HG02852 (cell line): ENCODE measurements at regions not wholly inside any gene's neighbourhood (a gene's known extent, or its start where the extent isn't known, plus 50 kb on each side); places are given as distances from the start of the nearest gene placed in this dataset.
"Not testable (repeated sequence)": the region's sequence is repeated elsewhere in the genome, so short reads cannot be mapped to it uniquely, and the experiment has no call there.

Experiments used
- ATAC-seq: cut with Tn5 transposase; IDR thresholded peaks from one replicate; pipeline ENCODE4 v1.9.1; 2021; ENCODE audit warnings: mild to moderate bottlenecking, moderate library complexity; ENCODE audit not compliant: unreplicated experiment

- not testable (repeated sequence) for ATAC-seq
Measured at GRCh38 chr3:191078913-191079312, 120.1 kb upstream of the OSTN start.

- no peak for ATAC-seq
Measured at GRCh38 chr3:191076903-191077552, 122.0 kb upstream of the OSTN start.

- no peak for ATAC-seq
Measured at GRCh38 chr3:191074511-191074910, 124.5 kb upstream of the OSTN start.

- no peak for ATAC-seq
Measured at GRCh38 chr3:191070762-191071403, 128.2 kb upstream of the OSTN start.

- ATAC-seq: no peak
Measured at GRCh38 chr3:191070201-191070600, 128.8 kb upstream of the OSTN start.

- ATAC-seq: no peak
Measured at GRCh38 chr3:191068946-191069813, 129.9 kb upstream of the OSTN start.

- no peak for ATAC-seq
Measured at GRCh38 chr3:191066669-191067068, 132.4 kb upstream of the OSTN start.

- ATAC-seq: no peak
Measured at GRCh38 chr3:191065181-191065805, 133.7 kb upstream of the OSTN start.

- no peak for ATAC-seq
Measured at GRCh38 chr3:191051037-191051436, 148.0 kb upstream of the OSTN start.

GRCh38 chr3:191047930-191048329 is 151.1 kb upstream of the OSTN start:
- no peak for ATAC-seq

- ATAC-seq: no peak
Measured at GRCh38 chr3:191030929-191031328, 168.1 kb upstream of the OSTN start.

- ATAC-seq: no peak
Measured at GRCh38 chr3:191030491-191030890, 168.0 kb upstream of the GMNC start.

- ATAC-seq: no peak
Measured at GRCh38 chr3:191026746-191027145, 164.3 kb upstream of the GMNC start.

GRCh38 chr3:191020730-191021396 is 158.4 kb upstream of the GMNC start:
- no peak for ATAC-seq

- no peak for ATAC-seq
Measured at GRCh38 chr3:191019855-191020254, 157.4 kb upstream of the GMNC start.

- ATAC-seq: not testable (repeated sequence)
Measured at GRCh38 chr3:191015960-191016359, 153.5 kb upstream of the GMNC start.

GRCh38 chr3:191008074-191008473 is 145.6 kb upstream of the GMNC start:
- no peak for ATAC-seq

GRCh38 chr3:191005790-191006189 is 143.3 kb upstream of the GMNC start:
- ATAC-seq: peak; percentile 84

- ATAC-seq: no peak
Measured at GRCh38 chr3:191003742-191004141, 141.2 kb upstream of the GMNC start.

GRCh38 chr3:190996181-190996775 is 133.8 kb upstream of the GMNC start:
- ATAC-seq: no peak
